H1 (cell line): ENCODE measurements at regions not wholly inside any gene's neighbourhood (a gene's known extent, or its start where the extent isn't known, plus 50 kb on each side); places are given as distances from the start of the nearest gene placed in this dataset.

Experiments used
- EGR1 ChIP-seq: IDR thresholded peaks from 2 replicates; pipeline ENCODE4 v1.6.1; 2011; ENCODE audit warnings: low read depth, low read length, borderline replicate concordance
- SP1 ChIP-seq: IDR thresholded peaks from 2 replicates; pipeline ENCODE4 v1.6.1; 2011; ENCODE audit warnings: low read depth, low read length

- TF ChIP-seq SP1 (no peak), EGR1 (no peak)
These were observed 90.8 kb upstream of the THY1 start for GRCh38 chr11:119513806-119514170.
